ENCODE measurements at regions not wholly inside any gene's neighbourhood (a gene's known extent, or its start where the extent isn't known, plus 50 kb on each side); places are given as distances from the start of the nearest gene placed in this dataset.

- Histone ChIP-seq H3K4me3 (no peak overlapping the region), H3K9me3 (no peaks in the 10 kb centered on the region), H3K4me1 (no peaks in the 10 kb centered on the region), H3K27ac (no peak overlapping the region), H3K27me3 (no peaks in the 10 kb centered on the region), H3K36me3 (no peaks in the 10 kb centered on the region)
- 93 to 95% (median 93%) methylated on average over 7 of the region's 7 CpGs for WGBS, 4 donors
- intact Hi-C loops (cut with DNase I) = no loop called here
- TF ChIP-seq CTCF (IDR thresholded peaks at IDR 0.05) (no peak), POLR2A (IDR thresholded peaks at IDR 0.05) (no peak)
- no peak for DNase-seq
- ATAC-seq = no peak
These were observed 396.4 kb downstream of the GRIA2 start for GRCh38 chr4:157616741-157617472.

- H3K4me3 ChIP-seq = no peak overlapping the region
- peaks cover 0 to 4% (median 0%) of the 10 kb centered on the region in 12 donors for H3K9me3 ChIP-seq
- intact Hi-C loops (cut with DNase I) = no loop called here
- ATAC-seq (no peak), DNase-seq (no peak)
- H3K36me3 ChIP-seq = no peaks in the 10 kb centered on the region
- 70 to 94% (median 75%) methylated on average over 1 of the region's 1 CpG for WGBS, 4 donors
- TF ChIP-seq POLR2A (IDR thresholded peaks at IDR 0.05) = no peak
- no peak for TF ChIP-seq CTCF (IDR thresholded peaks at IDR 0.05)
- no peak overlapping the region for H3K27ac ChIP-seq
- H3K27me3 ChIP-seq = no peaks in the 10 kb centered on the region
- H3K4me1 ChIP-seq = no peaks in the 10 kb centered on the region
These were observed 387.5 kb downstream of the GRIA2 start for GRCh38 chr4:157607996-157608395.

GRCh38 chr4:157600583-157600982, 380.1 kb downstream of the GRIA2 start:
- no peak for DNase-seq
- Histone ChIP-seq H3K9me3 (peaks cover 0 to 11% (median 0%) of the 10 kb centered on the region in 12 donors), H3K36me3 (no peaks in the 10 kb centered on the region), H3K4me1 (no peaks in the 10 kb centered on the region), H3K27ac (no peak overlapping the region), H3K4me3 (no peak overlapping the region), H3K27me3 (no peaks in the 10 kb centered on the region)
- no peak for ATAC-seq
- TF ChIP-seq POLR2A (IDR thresholded peaks at IDR 0.05) (no peak), CTCF (IDR thresholded peaks at IDR 0.05) (no peak)
- 55 to 78% (median 67%) methylated on average over 1 of the region's 1 CpG for WGBS, 4 donors
- intact Hi-C loops (cut with DNase I) = no loop called here

GRCh38 chr4:157591245-157591644, 370.7 kb downstream of the GRIA2 start:
- no peaks in the 10 kb centered on the region for H3K27me3 ChIP-seq
- ATAC-seq (no peak), DNase-seq (no peak)
- H3K27ac ChIP-seq = no peak overlapping the region
- H3K36me3 ChIP-seq = no peaks in the 10 kb centered on the region
- no peaks in the 10 kb centered on the region for H3K4me1 ChIP-seq
- no peak overlapping the region for H3K4me3 ChIP-seq
- no peak for TF ChIP-seq POLR2A (IDR thresholded peaks at IDR 0.05)
- peaks cover 0 to 5% (median 0%) of the 10 kb centered on the region in 12 donors for H3K9me3 ChIP-seq
- intact Hi-C loops (cut with DNase I) = loop anchor here in 1 of 10 donors (5.0 kb wide), 1 partner anchor 129 kb away; no protein-coding TSS in a partner anchor

- Histone ChIP-seq H3K27ac (no peak overlapping the region), H3K4me1 (no peaks in the 10 kb centered on the region), H3K4me3 (no peak overlapping the region), H3K9me3 (peaks cover 0 to 5% (median 0%) of the 10 kb centered on the region in 12 donors), H3K36me3 (no peaks in the 10 kb centered on the region), H3K27me3 (no peaks in the 10 kb centered on the region)
- DNase-seq (no peak), ATAC-seq (no peak)
- 54 to 69% (median 61%) methylated on average over 2 of the region's 2 CpGs for WGBS, 4 donors
- intact Hi-C loops (cut with DNase I) = loop anchor here in 1 of 10 donors (5.0 kb wide), 1 partner anchor 128 kb away; no protein-coding TSS in a partner anchor
- no peak for TF ChIP-seq CTCF (IDR thresholded peaks at IDR 0.05)
- no peak for TF ChIP-seq POLR2A (IDR thresholded peaks at IDR 0.05)
These were observed 370.2 kb downstream of the GRIA2 start for GRCh38 chr4:157590679-157591078.
